ENCODE measurements at regions not wholly inside any gene's neighbourhood (a gene's known extent, or its start where the extent isn't known, plus 50 kb on each side); places are given as distances from the start of the nearest gene placed in this dataset.

DNA sequence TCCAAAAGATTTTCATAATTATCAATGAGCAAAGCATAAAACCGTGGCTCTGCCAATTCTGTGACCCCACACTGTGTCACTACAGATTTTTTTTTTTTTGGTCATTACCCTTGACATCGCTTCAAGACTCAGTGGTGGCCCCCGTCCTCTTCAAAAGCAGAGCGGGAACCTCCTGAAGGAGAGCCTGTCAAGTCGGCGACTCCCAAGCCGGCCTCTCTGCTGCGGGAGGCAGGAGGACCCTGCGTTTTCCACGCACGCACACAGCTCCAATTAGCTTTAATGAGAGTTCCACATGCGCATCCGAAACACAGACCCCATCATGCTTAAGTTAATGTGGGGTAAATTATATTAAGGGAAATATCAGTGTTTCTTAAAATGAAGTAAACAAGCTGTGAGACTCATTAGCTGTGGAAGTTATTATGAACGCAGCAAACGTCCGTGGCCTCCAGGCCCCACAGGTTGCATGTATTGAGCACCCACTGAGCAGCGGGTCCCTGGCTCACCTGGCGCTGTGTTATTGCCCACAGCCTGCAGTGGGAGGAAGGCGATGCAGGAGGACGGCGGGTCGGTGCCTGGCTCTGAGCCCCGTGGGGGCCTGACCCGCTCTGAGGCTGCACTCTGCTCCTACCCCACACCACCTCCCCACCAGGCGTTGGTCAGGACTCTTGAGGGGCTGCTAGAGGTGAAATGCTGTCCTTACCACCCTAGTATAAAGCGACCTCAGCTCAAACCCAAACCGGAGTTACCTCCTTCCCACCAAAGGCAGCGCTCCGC lies 181.0 kb upstream of the SALL3 start:
- TF ChIP-seq, protein P1, sequence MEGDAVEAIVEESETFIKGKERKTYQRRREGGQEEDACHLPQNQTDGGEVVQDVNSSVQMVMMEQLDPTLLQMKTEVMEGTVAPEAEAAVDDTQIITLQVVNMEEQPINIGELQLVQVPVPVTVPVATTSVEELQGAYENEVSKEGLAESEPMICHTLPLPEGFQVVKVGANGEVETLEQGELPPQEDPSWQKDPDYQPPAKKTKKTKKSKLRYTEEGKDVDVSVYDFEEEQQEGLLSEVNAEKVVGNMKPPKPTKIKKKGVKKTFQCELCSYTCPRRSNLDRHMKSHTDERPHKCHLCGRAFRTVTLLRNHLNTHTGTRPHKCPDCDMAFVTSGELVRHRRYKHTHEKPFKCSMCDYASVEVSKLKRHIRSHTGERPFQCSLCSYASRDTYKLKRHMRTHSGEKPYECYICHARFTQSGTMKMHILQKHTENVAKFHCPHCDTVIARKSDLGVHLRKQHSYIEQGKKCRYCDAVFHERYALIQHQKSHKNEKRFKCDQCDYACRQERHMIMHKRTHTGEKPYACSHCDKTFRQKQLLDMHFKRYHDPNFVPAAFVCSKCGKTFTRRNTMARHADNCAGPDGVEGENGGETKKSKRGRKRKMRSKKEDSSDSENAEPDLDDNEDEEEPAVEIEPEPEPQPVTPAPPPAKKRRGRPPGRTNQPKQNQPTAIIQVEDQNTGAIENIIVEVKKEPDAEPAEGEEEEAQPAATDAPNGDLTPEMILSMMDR (IDR thresholded peaks at IDR 0.05 in 8 of 11, conservative IDR thresholded peaks at IDR 0.05 in 3 of 11) = no peak
- no peak for TF ChIP-seq POLR2A (IDR thresholded peaks at IDR 0.05)

Measured in spleen (tissue), 7 donors.